Kidney capillary endothelial cell (primary cell): ENCODE measurements at regions not wholly inside any gene's neighbourhood (a gene's known extent, or its start where the extent isn't known, plus 50 kb on each side); places are given as distances from the start of the nearest gene placed in this dataset.

Source experiments
- DNase-seq: peaks from one replicate; pipeline ENCODE4 v3.0.0-alpha.2; 2018; ENCODE audit warnings: low spot score

DNA sequence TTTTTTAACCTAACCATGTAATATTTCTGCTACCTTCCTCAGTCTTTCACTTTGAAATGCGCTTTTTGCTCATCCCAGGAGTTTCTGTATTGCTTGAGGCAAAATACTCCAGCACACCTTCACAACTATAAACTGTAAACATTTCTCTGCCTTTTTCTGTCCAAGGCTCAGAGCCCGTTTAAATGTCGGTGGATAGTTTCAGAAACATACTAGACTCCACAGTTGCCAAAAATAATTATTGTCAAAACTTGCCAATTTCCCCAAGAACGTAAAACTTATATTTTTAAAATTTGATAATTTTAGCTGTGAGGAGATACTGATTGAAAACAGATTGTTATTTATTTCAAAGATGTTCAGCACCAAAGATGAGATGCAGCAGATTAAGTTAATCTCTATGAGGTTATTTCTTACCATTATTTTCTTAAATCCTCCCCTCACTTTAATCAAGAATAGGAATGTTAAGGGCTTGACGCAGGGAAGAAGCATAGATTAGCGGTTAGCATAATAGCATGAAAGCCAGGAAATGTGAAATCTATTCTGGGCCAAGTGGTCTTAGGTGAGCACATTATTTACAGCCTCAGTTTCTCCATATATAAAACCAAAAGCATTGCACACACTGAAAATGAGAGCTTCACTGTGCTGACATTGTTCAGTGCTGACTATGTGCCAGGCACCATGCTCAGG lies 91.5 kb upstream of the ESRRG start:
- DNase-seq: no peak

DNA sequence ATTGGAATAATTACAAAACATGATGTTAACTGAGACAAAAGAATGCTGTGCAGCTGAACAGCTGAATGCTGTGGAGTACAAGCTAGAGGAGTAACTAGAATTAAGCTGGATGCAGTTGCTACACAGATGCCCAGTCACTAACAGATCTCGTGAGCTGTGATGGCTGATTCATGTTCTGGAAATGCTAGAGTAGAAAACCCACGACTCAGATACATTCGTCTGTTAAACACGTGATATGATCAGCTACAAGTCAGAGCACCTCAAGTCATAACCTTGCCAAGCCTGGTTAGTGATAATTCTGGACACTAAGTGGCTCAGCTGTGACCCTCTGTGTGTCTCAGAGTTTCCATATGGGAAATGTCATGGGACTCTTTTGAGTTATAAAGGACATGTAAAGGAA lies 89.7 kb upstream of the ESRRG start:
- DNase-seq: no peak

DNA sequence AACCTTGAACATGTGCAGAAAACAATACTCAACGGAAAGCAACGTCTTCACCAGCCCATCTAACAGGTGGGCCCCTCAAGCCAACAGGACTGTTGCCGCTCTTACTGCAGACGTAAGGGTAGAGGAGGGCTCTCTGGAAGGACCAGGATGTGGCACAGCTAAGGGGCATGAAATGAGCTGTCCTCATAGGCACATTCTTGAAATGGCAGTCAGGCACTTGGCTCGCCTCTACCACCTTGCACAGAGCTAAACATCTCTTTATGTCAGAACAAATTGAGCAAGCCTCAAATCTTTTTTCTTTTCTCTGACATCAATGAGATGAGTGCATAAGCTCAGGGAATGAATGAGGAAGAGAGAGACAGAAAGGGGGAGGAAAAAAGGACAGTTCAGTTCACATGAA lies 86.4 kb upstream of the ESRRG start:
- no peak for DNase-seq

GRCh38 chr1:216807696-216808095 lies 84.5 kb upstream of the ESRRG start:
- no peak for DNase-seq

GRCh38 chr1:216805953-216806352 lies 82.7 kb upstream of the ESRRG start:
- DNase-seq: no peak

- no peak for DNase-seq
Observed at GRCh38 chr1:216805233-216805632, 82.0 kb upstream of the ESRRG start.

DNA sequence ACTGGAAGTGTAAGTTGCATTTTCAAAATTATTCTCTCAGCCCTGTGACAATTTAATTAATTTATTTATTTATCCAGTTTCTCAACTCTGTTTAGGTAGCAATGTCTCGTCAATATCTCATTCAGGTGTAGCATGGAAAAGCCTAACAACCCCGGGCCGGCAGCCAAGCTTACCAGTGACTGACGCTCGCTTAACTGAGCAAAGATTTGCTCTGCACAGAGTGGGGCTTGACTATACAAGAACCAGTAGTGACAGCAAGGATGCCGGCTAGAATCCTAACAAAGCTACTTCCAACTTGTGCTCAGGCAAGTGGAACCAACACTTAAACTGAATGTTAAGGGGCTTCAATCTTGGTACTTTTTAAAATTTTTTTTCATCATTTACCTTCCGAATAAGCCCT lies 80.9 kb upstream of the ESRRG start:
- DNase-seq: no peak

- DNase-seq: no peak
Observed at GRCh38 chr1:216794586-216794985, 71.4 kb upstream of the ESRRG start.

- DNase-seq: no peak
Observed at GRCh38 chr1:216793973-216794372, 70.7 kb upstream of the ESRRG start.

GRCh38 chr1:216793303-216793702 lies 70.1 kb upstream of the ESRRG start:
- no peak for DNase-seq

- DNase-seq: no peak
Observed at GRCh38 chr1:216788671-216789070, 65.4 kb upstream of the ESRRG start.

DNA sequence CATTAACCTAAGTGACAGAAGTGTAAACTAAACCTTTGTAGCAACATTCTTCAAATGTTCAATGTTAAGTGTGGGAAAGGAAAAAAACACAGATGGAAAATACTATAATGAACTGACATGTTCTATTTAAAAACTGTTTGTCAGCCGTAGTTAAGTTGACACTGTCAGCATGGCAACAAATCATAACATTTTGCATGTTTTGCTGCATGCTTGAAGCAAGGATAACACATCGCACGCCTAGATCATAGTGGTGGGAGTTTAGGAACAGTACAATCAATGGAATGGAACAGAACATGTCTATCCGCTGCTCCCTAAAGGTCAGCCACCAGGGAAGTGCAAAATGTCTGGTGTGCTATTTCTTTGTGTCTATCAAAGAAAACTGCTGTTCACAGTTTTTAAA lies 62.5 kb upstream of the ESRRG start:
- DNase-seq: no peak

DNA sequence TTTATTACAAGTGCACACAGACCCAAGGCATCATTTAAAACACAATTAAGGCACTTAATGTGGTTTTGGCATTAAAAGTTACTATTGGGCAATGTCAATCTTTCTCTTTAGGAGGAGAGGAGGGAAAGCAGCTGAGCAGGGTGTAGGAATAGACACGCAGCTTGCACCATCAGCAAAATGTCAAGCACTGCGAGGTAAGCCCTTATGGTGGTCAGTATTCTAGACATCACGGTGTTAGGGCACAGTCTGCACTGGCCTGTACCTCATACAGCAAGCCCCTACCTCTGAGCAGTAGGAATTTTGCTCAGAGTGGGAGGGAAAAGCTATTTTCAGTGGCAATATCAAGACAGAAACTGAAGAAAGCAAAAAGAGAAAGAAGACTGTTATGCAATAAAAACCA lies 62.0 kb upstream of the ESRRG start:
- DNase-seq: no peak

GRCh38 chr1:216779686-216780085 lies 56.5 kb upstream of the ESRRG start:
- DNase-seq: no peak

GRCh38 chr1:216778737-216779136 lies 55.5 kb upstream of the ESRRG start:
- DNase-seq: no peak

DNA sequence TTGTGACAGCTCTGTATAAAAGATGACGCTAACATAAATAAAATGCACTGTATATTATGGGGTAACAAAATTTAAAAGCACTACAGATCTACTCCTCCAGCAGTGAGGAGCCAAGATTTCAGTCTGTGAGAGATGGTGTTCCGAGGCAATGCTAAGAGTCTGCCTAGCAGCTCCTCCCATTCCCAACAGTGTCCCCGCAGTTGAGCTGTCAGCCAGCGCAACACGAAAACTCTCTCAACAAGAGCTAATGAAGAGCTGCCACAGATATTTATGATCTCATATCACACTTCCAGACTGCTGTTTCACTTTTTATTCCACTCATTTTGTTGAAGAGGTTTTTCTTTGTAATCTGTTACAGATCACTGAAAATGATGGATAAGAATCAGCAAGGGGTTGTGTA lies 53.9 kb upstream of the ESRRG start:
- DNase-seq: no peak
